ENCODE measurements at regions not wholly inside any gene's neighbourhood (a gene's known extent, or its start where the extent isn't known, plus 50 kb on each side); places are given as distances from the start of the nearest gene placed in this dataset.

GRCh38 chr20:22944936-22945335 is 90.2 kb upstream of the SSTR4 start:
- no peak for DNase-seq (ENCODE audit: low read depth, low spot score)
- Histone ChIP-seq H3K4me3 (ENCODE audit: insufficient read length, low read depth) (no peak overlapping the region), H3K9ac (ENCODE audit: insufficient read length, low read depth) (no peak overlapping the region), H3K4me1 (ENCODE audit: insufficient read depth, insufficient read length) (no peaks in the 10 kb centered on the region), H3K27me3 (ENCODE audit: insufficient read depth, insufficient read length) (no peaks in the 10 kb centered on the region), H3K36me3 (ENCODE audit: insufficient read depth, insufficient read length, low read length) (no peaks in the 10 kb centered on the region), H3K9me3 (ENCODE audit: insufficient read depth, low read length) (no peaks in the 10 kb centered on the region)
- TF ChIP-seq ZNF274 (IDR thresholded peaks at IDR 0.05; ENCODE audit: low read depth, low read length): no peak
- no peak for TF ChIP-seq YY1 (IDR thresholded peaks at IDR 0.05; ENCODE audit: insufficient read depth, insufficient read length)
- no peak for TF ChIP-seq SUZ12 (IDR thresholded peaks at IDR 0.05; ENCODE audit: extremely low read depth, insufficient read depth, insufficient read length)

DNA sequence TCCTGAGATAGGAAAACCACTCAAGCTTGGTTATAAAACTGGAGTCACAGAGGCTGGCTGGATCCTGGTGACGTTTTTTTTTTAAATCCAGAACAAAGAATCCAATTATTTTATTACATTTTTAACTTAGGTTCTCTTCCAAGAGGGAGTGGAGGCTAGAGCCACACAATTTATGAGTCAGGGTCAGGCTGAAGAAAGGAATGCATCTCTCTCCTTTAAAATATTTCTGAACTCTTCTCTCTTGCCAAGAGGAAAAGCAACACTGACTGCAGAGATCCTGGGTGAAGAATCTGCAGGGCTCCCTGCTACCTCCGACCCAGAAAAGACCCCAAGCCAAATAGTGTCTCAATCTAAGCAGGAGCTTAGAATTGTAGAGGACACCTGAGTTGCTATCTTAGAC is 88.5 kb upstream of the SSTR4 start:
- TF ChIP-seq YY1 (IDR thresholded peaks at IDR 0.05; ENCODE audit: insufficient read depth, insufficient read length): no peak
- TF ChIP-seq SUZ12 (IDR thresholded peaks at IDR 0.05; ENCODE audit: extremely low read depth, insufficient read depth, insufficient read length): no peak
- no peak for TF ChIP-seq ZNF274 (IDR thresholded peaks at IDR 0.05; ENCODE audit: low read depth, low read length)
- no peaks in the 10 kb centered on the region for H3K36me3 ChIP-seq (ENCODE audit: insufficient read depth, insufficient read length, low read length)
- no peaks in the 10 kb centered on the region for H3K4me1 ChIP-seq (ENCODE audit: insufficient read depth, insufficient read length)
- H3K9me3 ChIP-seq (ENCODE audit: insufficient read depth, low read length): no peaks in the 10 kb centered on the region
- no peak for DNase-seq (ENCODE audit: low read depth, low spot score)
- H3K27me3 ChIP-seq (ENCODE audit: insufficient read depth, insufficient read length): no peaks in the 10 kb centered on the region
- no peak overlapping the region for H3K9ac ChIP-seq (ENCODE audit: insufficient read length, low read depth)
- H3K4me3 ChIP-seq (ENCODE audit: insufficient read length, low read depth): no peak overlapping the region

GRCh38 chr20:22949331-22950109 is 85.6 kb upstream of the SSTR4 start:
- Histone ChIP-seq H3K9ac (ENCODE audit: insufficient read length, low read depth) (no peak overlapping the region), H3K36me3 (ENCODE audit: insufficient read depth, insufficient read length, low read length) (no peaks in the 10 kb centered on the region), H3K4me1 (ENCODE audit: insufficient read depth, insufficient read length) (no peaks in the 10 kb centered on the region), H3K4me3 (ENCODE audit: insufficient read length, low read depth) (no peak overlapping the region), H3K27me3 (ENCODE audit: insufficient read depth, insufficient read length) (no peaks in the 10 kb centered on the region), H3K9me3 (ENCODE audit: insufficient read depth, low read length) (no peaks in the 10 kb centered on the region)
- no peak for DNase-seq (ENCODE audit: low read depth, low spot score)
- TF ChIP-seq YY1 (IDR thresholded peaks at IDR 0.05; ENCODE audit: insufficient read depth, insufficient read length): no peak
- TF ChIP-seq ZNF274 (IDR thresholded peaks at IDR 0.05; ENCODE audit: low read depth, low read length): no peak
- no peak for TF ChIP-seq SUZ12 (IDR thresholded peaks at IDR 0.05; ENCODE audit: extremely low read depth, insufficient read depth, insufficient read length)

GRCh38 chr20:22951966-22952365 is 83.1 kb upstream of the SSTR4 start:
- H3K4me1 ChIP-seq (ENCODE audit: insufficient read depth, insufficient read length): no peaks in the 10 kb centered on the region
- TF ChIP-seq SUZ12 (IDR thresholded peaks at IDR 0.05; ENCODE audit: extremely low read depth, insufficient read depth, insufficient read length) (no peak), YY1 (IDR thresholded peaks at IDR 0.05; ENCODE audit: insufficient read depth, insufficient read length) (no peak), ZNF274 (IDR thresholded peaks at IDR 0.05; ENCODE audit: low read depth, low read length) (no peak)
- no peak overlapping the region for H3K9ac ChIP-seq (ENCODE audit: insufficient read length, low read depth)
- no peak overlapping the region for H3K4me3 ChIP-seq (ENCODE audit: insufficient read length, low read depth)
- no peaks in the 10 kb centered on the region for H3K9me3 ChIP-seq (ENCODE audit: insufficient read depth, low read length)
- no peaks in the 10 kb centered on the region for H3K36me3 ChIP-seq (ENCODE audit: insufficient read depth, insufficient read length, low read length)
- no peaks in the 10 kb centered on the region for H3K27me3 ChIP-seq (ENCODE audit: insufficient read depth, insufficient read length)
- DNase-seq (ENCODE audit: low read depth, low spot score): no peak

DNA sequence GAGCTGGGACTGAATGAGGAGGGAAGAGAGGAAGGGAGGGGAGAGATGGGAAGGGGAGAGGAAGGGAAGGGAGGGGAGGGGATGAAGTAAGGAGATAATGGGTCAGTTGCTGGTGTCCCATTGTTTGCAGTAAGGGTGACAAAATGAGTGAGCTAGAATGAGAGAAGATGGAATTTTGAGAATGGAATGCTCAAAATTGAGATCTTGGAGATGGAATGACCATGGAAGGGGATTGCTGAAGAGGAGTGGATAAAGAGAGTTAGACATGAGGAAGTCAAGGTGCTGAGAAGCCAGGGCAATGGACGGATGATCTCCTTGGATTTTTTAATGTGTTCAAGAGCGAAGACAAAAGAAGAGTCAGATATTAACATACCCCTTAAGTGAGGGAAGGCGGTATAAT is 80.5 kb upstream of the SSTR4 start:
- H3K9ac ChIP-seq (ENCODE audit: insufficient read length, low read depth): no peak overlapping the region
- no peaks in the 10 kb centered on the region for H3K36me3 ChIP-seq (ENCODE audit: insufficient read depth, insufficient read length, low read length)
- H3K4me3 ChIP-seq (ENCODE audit: insufficient read length, low read depth): no peak overlapping the region
- no peaks in the 10 kb centered on the region for H3K4me1 ChIP-seq (ENCODE audit: insufficient read depth, insufficient read length)
- TF ChIP-seq SUZ12 (IDR thresholded peaks at IDR 0.05; ENCODE audit: extremely low read depth, insufficient read depth, insufficient read length) (no peak), YY1 (IDR thresholded peaks at IDR 0.05; ENCODE audit: insufficient read depth, insufficient read length) (no peak), ZNF274 (IDR thresholded peaks at IDR 0.05; ENCODE audit: low read depth, low read length) (no peak)
- no peaks in the 10 kb centered on the region for H3K27me3 ChIP-seq (ENCODE audit: insufficient read depth, insufficient read length)
- H3K9me3 ChIP-seq (ENCODE audit: insufficient read depth, low read length): no peaks in the 10 kb centered on the region
- DNase-seq (ENCODE audit: low read depth, low spot score): no peak

GRCh38 chr20:22958390-22958789 is 76.7 kb upstream of the SSTR4 start:
- no peaks in the 10 kb centered on the region for H3K27me3 ChIP-seq (ENCODE audit: insufficient read depth, insufficient read length)
- H3K9ac ChIP-seq (ENCODE audit: insufficient read length, low read depth): no peak overlapping the region
- no peak for DNase-seq (ENCODE audit: low read depth, low spot score)
- no peaks in the 10 kb centered on the region for H3K9me3 ChIP-seq (ENCODE audit: insufficient read depth, low read length)
- H3K36me3 ChIP-seq (ENCODE audit: insufficient read depth, insufficient read length, low read length): no peaks in the 10 kb centered on the region
- no peak overlapping the region for H3K4me3 ChIP-seq (ENCODE audit: insufficient read length, low read depth)
- no peaks in the 10 kb centered on the region for H3K4me1 ChIP-seq (ENCODE audit: insufficient read depth, insufficient read length)
- TF ChIP-seq ZNF274 (IDR thresholded peaks at IDR 0.05; ENCODE audit: low read depth, low read length) (no peak), SUZ12 (IDR thresholded peaks at IDR 0.05; ENCODE audit: extremely low read depth, insufficient read depth, insufficient read length) (no peak)

DNA sequence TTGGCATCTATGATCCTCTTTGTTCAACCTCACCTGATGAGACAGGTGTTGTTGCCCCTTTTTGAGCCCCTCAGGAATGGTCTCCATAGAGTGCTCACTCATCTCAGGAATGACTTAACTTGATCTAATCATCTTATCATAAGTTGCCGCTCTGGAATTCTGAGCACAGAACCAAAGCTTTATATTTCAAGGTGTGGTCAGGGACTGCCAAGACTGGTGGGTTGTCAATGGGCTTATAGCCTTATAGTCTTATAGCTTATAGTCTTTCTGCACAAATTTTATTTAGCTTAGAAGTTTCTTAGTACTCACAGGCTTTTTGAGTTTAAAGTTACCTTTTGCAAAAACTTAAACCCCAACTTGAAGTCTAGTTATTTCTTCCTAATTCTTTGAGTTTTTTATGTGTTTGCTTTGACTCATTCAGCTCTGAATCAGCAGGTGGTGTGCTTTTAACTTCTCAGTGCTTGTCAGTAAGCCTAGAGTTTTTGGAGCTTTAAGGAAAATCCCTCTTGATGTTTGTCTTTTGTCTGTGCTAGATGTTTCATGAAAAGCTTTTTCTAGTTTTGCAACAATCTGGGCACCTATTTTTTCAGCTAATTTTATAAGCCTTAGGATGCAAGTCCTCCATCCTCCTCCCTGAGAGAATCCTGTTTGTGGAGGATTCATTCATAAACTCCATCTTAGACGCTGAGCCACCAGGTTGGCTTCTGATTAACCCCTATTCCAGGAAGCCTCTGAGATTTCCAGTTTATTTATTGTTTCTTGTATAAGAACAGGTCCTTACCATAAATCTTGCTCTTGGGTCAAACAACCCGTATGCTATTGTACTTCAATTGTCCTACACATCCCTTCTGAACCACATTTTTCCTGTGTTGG is 72.3 kb upstream of the SSTR4 start:
- H3K27me3 ChIP-seq (ENCODE audit: insufficient read depth, insufficient read length): no peaks in the 10 kb centered on the region

More for the DNA sequence above, 72.3 kb upstream of the SSTR4 start:
- no peak for TF ChIP-seq SUZ12 (IDR thresholded peaks at IDR 0.05; ENCODE audit: extremely low read depth, insufficient read depth, insufficient read length)
- TF ChIP-seq ZNF274 (IDR thresholded peaks at IDR 0.05; ENCODE audit: low read depth, low read length): no peak
- TF ChIP-seq YY1 (IDR thresholded peaks at IDR 0.05; ENCODE audit: insufficient read depth, insufficient read length): no peak
- Histone ChIP-seq H3K4me1 (ENCODE audit: insufficient read depth, insufficient read length) (no peaks in the 10 kb centered on the region), H3K36me3 (ENCODE audit: insufficient read depth, insufficient read length, low read length) (no peaks in the 10 kb centered on the region), H3K9me3 (ENCODE audit: insufficient read depth, low read length) (no peaks in the 10 kb centered on the region), H3K9ac (ENCODE audit: insufficient read length, low read depth) (no peak overlapping the region), H3K4me3 (ENCODE audit: insufficient read length, low read depth) (no peak overlapping the region)
- no peak for DNase-seq (ENCODE audit: low read depth, low spot score)
